Stimulated activated CD8-positive, alpha-beta memory T cell treated with anti-CD3 and anti-CD28 coated beads, Interleukin-15, amount 100 ng/mL, for 48 hours (primary cell): ENCODE measurements at regions not wholly inside any gene's neighbourhood (a gene's known extent, or its start where the extent isn't known, plus 50 kb on each side); places are given as distances from the start of the nearest gene placed in this dataset.
"Not testable (repeated sequence)": the region's sequence is repeated elsewhere in the genome, so short reads cannot be mapped to it uniquely, and the experiment has no call there.

Experiments used
- DNase-seq, 2 donors: peaks; one replicate each; pipeline ENCODE4 v3.0.0-alpha.2; 2020; ENCODE audit warnings: low read depth in 2 of 2

GRCh38 chr10:33612116-33612515 is 277.6 kb upstream of the NRP1 start:
- no peak for DNase-seq

GRCh38 chr10:33611423-33611822 is 277.0 kb upstream of the NRP1 start:
- DNase-seq: no peak

- no peak for DNase-seq
Measured at GRCh38 chr10:33609546-33609945, 275.1 kb upstream of the NRP1 start.

DNA sequence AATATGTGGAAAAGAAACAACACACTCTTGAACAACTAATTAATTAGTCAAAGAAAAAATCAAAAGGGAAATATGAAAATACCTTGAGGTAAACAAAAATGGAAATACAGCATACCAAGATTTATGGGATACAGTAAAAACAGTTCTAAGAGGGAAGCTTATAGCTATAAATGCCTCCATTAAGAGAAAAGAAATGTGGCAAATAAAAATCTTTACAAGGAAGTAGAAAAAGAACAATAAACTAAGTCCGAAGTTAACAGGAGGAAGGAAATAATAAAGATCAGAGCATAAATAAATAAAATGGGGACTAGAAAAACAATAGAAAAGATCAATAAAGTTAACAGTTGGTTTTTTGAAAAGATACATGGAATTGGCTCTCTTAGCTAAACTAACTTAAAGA is 267.8 kb upstream of the NRP1 start:
- no peak for DNase-seq

DNA sequence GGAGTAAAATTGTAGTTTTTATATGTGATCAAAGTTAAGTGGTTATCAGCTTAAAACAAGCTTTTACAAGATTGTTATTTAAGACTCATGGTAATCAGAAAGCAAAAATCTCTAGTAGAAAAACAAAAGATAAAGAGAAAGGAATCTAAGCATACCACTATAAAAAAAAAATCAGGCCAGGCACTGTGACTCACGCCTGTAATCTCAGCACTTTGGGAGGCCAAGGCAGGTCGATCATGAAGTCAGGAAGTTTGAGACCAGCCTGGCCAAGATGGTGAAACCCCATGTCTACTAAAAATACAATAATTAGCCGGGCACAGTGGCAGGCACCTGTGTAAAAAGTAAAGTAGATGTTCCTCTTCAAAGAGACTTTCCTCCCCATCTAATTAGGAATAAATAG is 265.9 kb upstream of the NRP1 start:
- no peak for DNase-seq

- DNase-seq: no peak
Measured at GRCh38 chr10:33596422-33596821, 262.0 kb upstream of the NRP1 start.

GRCh38 chr10:33594475-33594874 is 260.0 kb upstream of the NRP1 start:
- DNase-seq: no peak

- no peak for DNase-seq
Measured at GRCh38 chr10:33588974-33589600, 254.6 kb upstream of the NRP1 start.

- not testable (repeated sequence) for DNase-seq
Measured at GRCh38 chr10:33584596-33584995, 250.1 kb upstream of the NRP1 start.

GRCh38 chr10:33579996-33580395 is 245.5 kb upstream of the NRP1 start:
- DNase-seq: no peak

DNA sequence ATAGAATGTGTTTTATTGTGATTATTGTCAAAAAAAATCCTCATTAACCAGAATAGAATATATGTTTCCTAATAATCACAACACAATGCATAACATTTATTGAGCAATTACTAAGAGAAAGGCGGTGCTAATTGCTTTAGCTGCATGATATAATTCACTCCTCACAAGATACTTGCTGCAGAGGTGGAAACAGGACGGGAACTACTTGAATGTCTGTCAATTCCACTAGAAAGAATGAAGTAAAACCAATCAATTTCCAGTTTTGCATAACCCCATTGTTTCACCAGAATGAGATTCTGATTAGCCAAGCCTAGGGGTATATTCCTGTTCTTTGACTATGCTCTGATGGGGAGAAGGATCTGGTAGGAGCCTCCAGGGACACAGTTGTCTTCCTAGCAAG is 239.1 kb upstream of the NRP1 start:
- no peak for DNase-seq

- DNase-seq: no peak
Measured at GRCh38 chr10:33571616-33572015, 237.1 kb upstream of the NRP1 start.

GRCh38 chr10:33570495-33570894 is 236.0 kb upstream of the NRP1 start:
- DNase-seq: no peak

DNA sequence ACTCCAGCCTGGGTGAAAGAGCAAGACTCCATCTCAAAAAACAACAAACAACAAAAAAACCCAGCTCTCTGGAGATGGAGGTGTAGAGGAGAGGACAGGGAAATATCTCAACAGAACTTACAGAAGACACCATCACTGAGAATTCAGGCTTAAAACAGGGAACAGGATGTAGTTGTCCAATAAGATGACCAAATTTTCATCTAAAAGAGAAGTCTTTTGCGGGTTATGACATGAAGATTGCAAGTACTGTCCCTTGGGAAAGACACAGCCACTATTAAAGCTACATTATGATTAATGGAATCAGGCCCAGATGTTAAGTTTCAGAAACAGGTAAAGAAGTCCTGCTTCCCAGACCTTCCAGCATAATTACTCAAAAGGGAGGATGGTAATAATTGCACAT is 235.2 kb upstream of the NRP1 start:
- DNase-seq: no peak

DNA sequence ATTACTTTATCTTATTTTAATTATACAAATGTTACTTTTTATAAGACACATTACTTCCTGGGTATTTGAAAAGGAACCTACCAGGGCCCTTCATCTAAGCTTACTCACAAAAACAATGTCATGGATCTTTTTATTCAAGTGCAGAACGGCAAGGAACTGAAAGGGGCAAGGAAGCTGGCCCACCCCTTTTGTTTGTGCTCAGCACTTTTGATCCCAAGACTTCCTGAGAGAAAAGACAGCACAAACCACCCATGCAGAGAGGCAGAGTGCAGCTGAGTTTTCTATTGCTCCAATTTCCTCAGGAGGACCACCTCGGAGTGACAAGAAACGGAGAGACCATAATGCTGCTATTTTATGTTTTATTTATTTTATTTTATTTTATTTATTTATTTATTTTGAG is 232.0 kb upstream of the NRP1 start:
- DNase-seq: no peak

DNA sequence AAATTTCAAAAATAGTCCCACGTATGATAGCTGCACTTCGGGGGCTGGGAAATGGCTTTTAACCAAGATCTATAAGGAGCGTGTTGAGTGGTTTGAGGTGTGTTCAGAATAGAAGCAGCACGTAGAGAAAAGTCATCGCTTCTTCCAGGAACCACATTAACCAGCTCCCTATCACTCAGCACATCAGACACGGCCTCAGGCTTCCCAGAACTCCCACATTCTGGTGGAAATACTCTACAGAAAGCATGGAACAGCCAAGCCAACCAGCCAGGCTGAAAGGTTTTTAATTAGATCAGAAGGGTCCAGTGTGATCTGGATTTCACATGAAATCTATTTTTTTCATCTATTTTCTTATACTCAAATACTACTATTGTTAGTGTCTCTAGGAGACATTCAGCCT is 231.5 kb upstream of the NRP1 start:
- DNase-seq: no peak

DNA sequence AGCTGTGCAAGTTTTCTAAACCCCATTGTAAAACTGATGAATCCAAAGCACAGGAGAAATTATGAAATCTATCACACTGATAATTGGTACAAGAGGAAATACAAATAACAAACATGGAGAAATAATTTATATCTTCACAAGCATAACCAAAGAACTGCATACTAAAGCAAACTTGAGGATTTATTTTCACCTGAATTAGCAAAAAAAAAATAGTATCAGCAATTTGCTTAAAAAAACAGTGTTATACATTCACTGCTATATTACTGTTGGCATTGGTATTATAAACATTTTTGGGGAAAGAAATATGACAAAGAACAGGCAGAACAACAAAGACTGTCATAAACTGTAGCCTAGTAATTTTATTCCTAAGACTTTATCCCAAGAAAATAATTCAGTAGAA is 230.8 kb upstream of the NRP1 start:
- DNase-seq: no peak

DNA sequence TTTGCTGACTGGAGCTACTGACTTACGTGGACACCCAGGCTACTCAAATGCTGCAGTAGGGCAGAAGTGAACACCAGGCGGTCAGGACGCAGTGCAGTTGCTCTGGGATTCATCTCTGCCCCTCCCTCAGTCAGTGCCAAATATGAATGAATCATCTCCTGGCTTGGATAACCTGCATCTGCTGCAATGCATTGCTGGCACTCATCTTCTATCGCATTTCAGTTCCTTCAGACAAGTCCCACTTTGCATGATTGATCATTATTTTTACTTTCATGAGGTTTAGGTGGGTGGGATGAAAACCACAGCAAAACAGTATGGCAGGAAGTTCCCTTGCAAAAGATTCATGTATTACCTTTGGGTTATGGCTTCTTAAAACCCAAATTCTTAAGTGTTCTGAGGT is 224.6 kb upstream of the NRP1 start:
- no peak for DNase-seq

- DNase-seq: no peak
Measured at GRCh38 chr10:33557313-33557712, 222.8 kb upstream of the NRP1 start.

- no peak for DNase-seq
Measured at GRCh38 chr10:33556620-33557019, 222.2 kb upstream of the NRP1 start.

DNA sequence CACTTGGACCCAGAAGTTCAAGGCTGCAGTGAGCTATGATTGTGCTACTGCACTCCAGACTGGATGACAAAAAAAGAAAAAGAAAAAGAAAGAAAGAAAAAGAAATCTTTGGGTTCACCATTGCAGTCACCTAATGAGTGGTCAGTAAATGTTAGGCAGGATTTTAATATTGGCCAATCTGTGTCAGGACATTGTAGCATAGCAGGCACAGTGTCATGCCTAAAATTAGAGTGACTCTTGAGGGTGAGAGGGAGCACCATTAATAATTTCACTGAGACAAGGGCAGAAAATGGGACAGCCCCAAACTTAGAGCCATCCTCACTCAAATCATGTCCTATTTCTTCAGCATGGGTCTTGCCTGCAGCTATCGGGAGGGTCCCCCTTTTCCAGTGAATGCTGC is 221.6 kb upstream of the NRP1 start:
- DNase-seq: no peak

GRCh38 chr10:33553748-33554571 is 219.5 kb upstream of the NRP1 start:
- DNase-seq: no peak

- no peak for DNase-seq
Measured at GRCh38 chr10:33552290-33552689, 217.8 kb upstream of the NRP1 start.

GRCh38 chr10:33550811-33551210 is 216.3 kb upstream of the NRP1 start:
- DNase-seq: no peak
